ENCODE measurements at regions not wholly inside any gene's neighbourhood (a gene's known extent, or its start where the extent isn't known, plus 50 kb on each side); places are given as distances from the start of the nearest gene placed in this dataset.

DNA sequence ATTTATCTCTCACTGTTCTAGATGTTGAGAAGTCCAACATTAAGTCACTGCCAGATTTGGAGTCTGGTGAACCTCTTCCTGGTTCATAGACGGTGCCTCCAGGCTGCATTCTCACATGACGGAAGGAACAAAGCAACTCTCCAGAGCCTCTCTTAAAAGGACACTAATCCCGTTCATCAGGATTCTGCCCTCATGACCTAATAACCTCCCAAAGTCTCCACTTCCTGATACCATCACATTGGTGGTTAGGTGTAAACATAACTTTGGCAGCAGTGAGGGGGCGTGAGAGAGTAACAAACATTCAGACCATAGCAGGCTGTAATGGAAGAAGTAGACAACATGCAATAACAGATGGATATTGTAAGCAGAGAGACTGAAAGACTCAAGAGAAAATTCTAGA, 388.6 kb downstream of the PDHA2 start:
- DNase-seq (ENCODE audit: low spot score): no peak
- no peak overlapping the region for H3K9ac ChIP-seq (ENCODE audit: low read depth in 1 of 2, low read length in 2 of 2)
- WGBS: 64% methylated on average over 4 of the region's 4 CpGs
- H3K27ac ChIP-seq (ENCODE audit: low read depth in 1 of 2, low read length in 2 of 2): no peak overlapping the region
- TF ChIP-seq EGR1 (IDR thresholded peaks at IDR 0.05; ENCODE audit: low read depth in 2 of 2) (no peak), SP1 (IDR thresholded peaks at IDR 0.05) (no peak), REST (IDR thresholded peaks at IDR 0.05) (no peak), CTCF (IDR thresholded peaks at IDR 0.05; ENCODE audit: low read depth, low read length, missing input control) (no peak), HNF4A (conservative IDR thresholded peaks at IDR 0.05) (no peak), JUND (IDR thresholded peaks at IDR 0.05) (no peak), HNF4G (IDR thresholded peaks at IDR 0.05) (no peak), TAF1 (conservative IDR thresholded peaks at IDR 0.05) (no peak), RXRA (IDR thresholded peaks at IDR 0.05) (no peak), FOXA1 (IDR thresholded peaks at IDR 0.05) (no peak), FOXA2 (IDR thresholded peaks at IDR 0.05) (no peak), RAD21 (IDR thresholded peaks at IDR 0.05) (no peak), MAX (IDR thresholded peaks at IDR 0.05) (no peak), NR2F2 (IDR thresholded peaks at IDR 0.05) (no peak), GABPA (IDR thresholded peaks at IDR 0.05 in 1 of 2, conservative IDR thresholded peaks at IDR 0.05 in 1 of 2) (no peak), YY1 (IDR thresholded peaks at IDR 0.05) (no peak)
- TF ChIP-seq, protein P1, sequence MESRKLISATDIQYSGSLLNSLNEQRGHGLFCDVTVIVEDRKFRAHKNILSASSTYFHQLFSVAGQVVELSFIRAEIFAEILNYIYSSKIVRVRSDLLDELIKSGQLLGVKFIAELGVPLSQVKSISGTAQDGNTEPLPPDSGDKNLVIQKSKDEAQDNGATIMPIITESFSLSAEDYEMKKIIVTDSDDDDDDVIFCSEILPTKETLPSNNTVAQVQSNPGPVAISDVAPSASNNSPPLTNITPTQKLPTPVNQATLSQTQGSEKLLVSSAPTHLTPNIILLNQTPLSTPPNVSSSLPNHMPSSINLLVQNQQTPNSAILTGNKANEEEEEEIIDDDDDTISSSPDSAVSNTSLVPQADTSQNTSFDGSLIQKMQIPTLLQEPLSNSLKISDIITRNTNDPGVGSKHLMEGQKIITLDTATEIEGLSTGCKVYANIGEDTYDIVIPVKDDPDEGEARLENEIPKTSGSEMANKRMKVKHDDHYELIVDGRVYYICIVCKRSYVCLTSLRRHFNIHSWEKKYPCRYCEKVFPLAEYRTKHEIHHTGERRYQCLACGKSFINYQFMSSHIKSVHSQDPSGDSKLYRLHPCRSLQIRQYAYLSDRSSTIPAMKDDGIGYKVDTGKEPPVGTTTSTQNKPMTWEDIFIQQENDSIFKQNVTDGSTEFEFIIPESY (IDR thresholded peaks at IDR 0.05): no peak
- TF ChIP-seq, protein P2, sequence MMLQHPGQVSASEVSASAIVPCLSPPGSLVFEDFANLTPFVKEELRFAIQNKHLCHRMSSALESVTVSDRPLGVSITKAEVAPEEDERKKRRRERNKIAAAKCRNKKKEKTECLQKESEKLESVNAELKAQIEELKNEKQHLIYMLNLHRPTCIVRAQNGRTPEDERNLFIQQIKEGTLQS (IDR thresholded peaks at IDR 0.05): no peak
- no peaks in the 10 kb centered on the region for H3K27me3 ChIP-seq (ENCODE audit: control insufficient read depth in 4 of 4, insufficient read depth in 4 of 4, low read length in 3 of 4)
- peaks cover 0 to 8% (median 0%) of the 10 kb centered on the region in 4 donors for H3K9me3 ChIP-seq (ENCODE audit: control insufficient read depth in 4 of 4, low read length in 3 of 4)
- H3K4me3 ChIP-seq (ENCODE audit: low read depth in 1 of 3, low read length in 3 of 3): no peak overlapping the region
- no peaks in the 10 kb centered on the region for H3K4me1 ChIP-seq (ENCODE audit: control insufficient read depth in 4 of 4, insufficient read depth in 4 of 4, low read length in 3 of 4)
- no peaks in the 10 kb centered on the region for H3K36me3 ChIP-seq (ENCODE audit: control insufficient read depth in 4 of 4, insufficient read depth in 3 of 4, low read depth in 1 of 4, low read length in 3 of 4)

All from liver (tissue), 8 donors.